ENCODE measurements at regions not wholly inside any gene's neighbourhood (a gene's known extent, or its start where the extent isn't known, plus 50 kb on each side); places are given as distances from the start of the nearest gene placed in this dataset.

GRCh38 chr12:88309546-88309945 is 167.4 kb downstream of the TMTC3 start:
- TF ChIP-seq, protein P1, sequence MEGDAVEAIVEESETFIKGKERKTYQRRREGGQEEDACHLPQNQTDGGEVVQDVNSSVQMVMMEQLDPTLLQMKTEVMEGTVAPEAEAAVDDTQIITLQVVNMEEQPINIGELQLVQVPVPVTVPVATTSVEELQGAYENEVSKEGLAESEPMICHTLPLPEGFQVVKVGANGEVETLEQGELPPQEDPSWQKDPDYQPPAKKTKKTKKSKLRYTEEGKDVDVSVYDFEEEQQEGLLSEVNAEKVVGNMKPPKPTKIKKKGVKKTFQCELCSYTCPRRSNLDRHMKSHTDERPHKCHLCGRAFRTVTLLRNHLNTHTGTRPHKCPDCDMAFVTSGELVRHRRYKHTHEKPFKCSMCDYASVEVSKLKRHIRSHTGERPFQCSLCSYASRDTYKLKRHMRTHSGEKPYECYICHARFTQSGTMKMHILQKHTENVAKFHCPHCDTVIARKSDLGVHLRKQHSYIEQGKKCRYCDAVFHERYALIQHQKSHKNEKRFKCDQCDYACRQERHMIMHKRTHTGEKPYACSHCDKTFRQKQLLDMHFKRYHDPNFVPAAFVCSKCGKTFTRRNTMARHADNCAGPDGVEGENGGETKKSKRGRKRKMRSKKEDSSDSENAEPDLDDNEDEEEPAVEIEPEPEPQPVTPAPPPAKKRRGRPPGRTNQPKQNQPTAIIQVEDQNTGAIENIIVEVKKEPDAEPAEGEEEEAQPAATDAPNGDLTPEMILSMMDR (conservative IDR thresholded peaks at IDR 0.05; ENCODE audit: low read depth, low read length) = no peak
- TF ChIP-seq RAD21 (IDR thresholded peaks at IDR 0.05; ENCODE audit: low read length) (no peak), RCOR1 (IDR thresholded peaks at IDR 0.05; ENCODE audit: insufficient replicate concordance, low read length) (no peak)

All from IMR-90 (cell line).